Progenitor cell of endocrine pancreas (in vitro differentiated cells): ENCODE measurements at regions not wholly inside any gene's neighbourhood (a gene's known extent, or its start where the extent isn't known, plus 50 kb on each side); places are given as distances from the start of the nearest gene placed in this dataset.

Experiments used
- DNase-seq: peaks from one replicate; pipeline ENCODE4 v3.0.0; 2021; ENCODE audit warnings: low spot score; ENCODE audit not compliant: unreplicated experiment
- H3K27ac Mint-ChIP-seq: 2 replicates; pipeline ENCODE4 v1.8.0; 2021; ENCODE audit warnings: mild to moderate bottlenecking, moderate library complexity, mixed read lengths
- H3K27me3 Mint-ChIP-seq: 2 replicates; pipeline ENCODE4 v1.8.0; 2021; ENCODE audit warnings: mixed read lengths
- H3K36me3 Mint-ChIP-seq: 2 replicates; pipeline ENCODE4 v1.8.0; 2022; ENCODE audit warnings: mixed read lengths; ENCODE audit not compliant: insufficient read depth
- H3K4me1 Mint-ChIP-seq: 2 replicates; pipeline ENCODE4 v1.8.0; 2021; ENCODE audit warnings: low read depth, mixed read lengths
- H3K4me3 Mint-ChIP-seq: 2 replicates; pipeline ENCODE4 v1.8.0; 2021; ENCODE audit warnings: low read depth, mild to moderate bottlenecking, moderate library complexity, mixed read lengths
- H3K9me3 Mint-ChIP-seq: 2 replicates; pipeline ENCODE4 v1.8.0; 2021; ENCODE audit warnings: low read depth, mixed read lengths
- CTCF ChIP-seq: fragments of 200-600 bp; sonication (generic); IDR thresholded peaks from one replicate; pipeline ENCODE4 v1.5.0; 2021; ENCODE audit warnings: antibody characterized with exemption, mild to moderate bottlenecking; ENCODE audit not compliant: unreplicated experiment

DNA sequence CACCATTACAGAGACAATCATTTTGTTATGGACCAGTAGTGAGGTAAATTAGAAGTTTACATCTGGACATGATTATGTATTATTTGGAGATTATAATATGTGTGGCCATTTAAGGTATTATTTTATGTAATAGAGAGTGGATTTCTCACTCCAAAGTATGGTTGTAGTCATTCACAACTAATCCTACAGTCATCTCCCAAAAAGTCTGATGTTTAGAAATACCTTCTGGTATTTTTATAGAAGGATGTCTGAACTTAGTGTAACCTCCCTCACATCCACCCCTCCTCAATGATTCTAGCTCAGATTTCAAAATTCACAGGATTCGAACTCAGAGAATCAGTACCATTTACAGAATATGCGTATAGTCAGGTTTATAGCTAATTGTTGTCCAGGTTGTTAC, 346.6 kb upstream of the MEIS2 start:
- Mint-ChIP-seq H3K9me3 (peaks cover 3% of the 10 kb centered on the region), H3K4me3 (no peak overlapping the region)

DNA sequence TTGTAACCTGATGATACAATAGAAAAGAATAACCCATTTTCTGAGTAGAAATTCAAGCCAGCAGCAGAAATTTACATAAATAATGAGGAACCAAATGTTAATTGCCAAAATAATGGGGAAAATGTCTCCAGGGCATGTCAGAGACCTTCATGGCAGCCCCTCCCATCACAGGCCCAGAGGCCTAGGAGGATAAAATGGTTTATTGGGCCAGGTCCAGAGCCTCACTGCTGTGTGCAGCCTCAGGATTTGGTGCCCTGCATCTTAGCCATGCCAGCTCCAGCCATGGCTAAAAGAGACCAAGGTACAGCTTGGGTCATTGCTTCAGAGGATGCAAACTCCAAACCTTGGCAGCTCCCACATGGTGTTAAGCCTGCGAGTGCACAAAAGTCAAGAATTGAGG, 352.1 kb upstream of the MEIS2 start:
- no peak for DNase-seq
- H3K36me3 Mint-ChIP-seq = peaks cover 2% of the 10 kb centered on the region
- peaks cover 2% of the 10 kb centered on the region for H3K27me3 Mint-ChIP-seq
- no peak overlapping the region for H3K4me3 Mint-ChIP-seq
- H3K9me3 Mint-ChIP-seq = peaks cover 13% of the 10 kb centered on the region
- TF ChIP-seq CTCF = no peak
- H3K27ac Mint-ChIP-seq = no peak overlapping the region
- H3K4me1 Mint-ChIP-seq = peaks cover 15% of the 10 kb centered on the region

More for the DNA sequence above, 346.6 kb upstream of the MEIS2 start:
- no peak overlapping the region for H3K27ac Mint-ChIP-seq
- DNase-seq = no peak
- no peak for TF ChIP-seq CTCF
- H3K4me1 Mint-ChIP-seq = no peaks in the 10 kb centered on the region
- peaks cover 8% of the 10 kb centered on the region for H3K27me3 Mint-ChIP-seq
- no peaks in the 10 kb centered on the region for H3K36me3 Mint-ChIP-seq

DNA sequence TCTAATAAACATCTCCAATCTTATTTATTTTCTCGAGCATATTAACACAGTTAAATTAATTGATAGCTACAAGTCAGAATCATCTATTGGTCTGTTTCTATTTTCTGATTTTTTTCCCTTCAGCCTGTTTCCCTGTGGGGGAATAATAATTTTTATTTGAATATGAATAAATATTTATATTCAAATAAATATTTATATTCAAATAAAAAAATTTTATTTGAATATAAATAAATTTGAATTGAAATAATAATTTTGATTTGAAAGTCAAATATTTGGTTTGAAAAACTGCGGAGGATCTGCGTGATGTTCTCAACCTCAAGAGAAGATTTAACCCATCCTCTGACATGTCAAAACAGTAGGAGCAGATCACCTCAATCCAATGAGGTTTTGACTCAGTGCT, 380.1 kb upstream of the MEIS2 start:
- H3K4me1 Mint-ChIP-seq = peaks cover 1% of the 10 kb centered on the region
- no peak overlapping the region for H3K4me3 Mint-ChIP-seq
- peaks cover 10% of the 10 kb centered on the region for H3K9me3 Mint-ChIP-seq
- DNase-seq = no peak
- H3K27me3 Mint-ChIP-seq = peaks cover 5% of the 10 kb centered on the region
- no peak overlapping the region for H3K27ac Mint-ChIP-seq
- peaks cover 2% of the 10 kb centered on the region for H3K36me3 Mint-ChIP-seq
- TF ChIP-seq CTCF = no peak

GRCh38 chr15:37481126-37481525, 380.8 kb upstream of the MEIS2 start:
- Mint-ChIP-seq H3K27ac (no peak overlapping the region), H3K27me3 (peaks cover 5% of the 10 kb centered on the region), H3K9me3 (peaks cover 10% of the 10 kb centered on the region), H3K4me3 (no peak overlapping the region), H3K36me3 (peaks cover 2% of the 10 kb centered on the region), H3K4me1 (peaks cover 1% of the 10 kb centered on the region)
- no peak for DNase-seq
- TF ChIP-seq CTCF = no peak

- TF ChIP-seq CTCF = no peak
- no peak overlapping the region for H3K27ac Mint-ChIP-seq
- H3K4me1 Mint-ChIP-seq = peaks cover 1% of the 10 kb centered on the region
- no peak overlapping the region for H3K4me3 Mint-ChIP-seq
- peaks cover 2% of the 10 kb centered on the region for H3K36me3 Mint-ChIP-seq
- H3K9me3 Mint-ChIP-seq = peaks cover 10% of the 10 kb centered on the region
- peaks cover 5% of the 10 kb centered on the region for H3K27me3 Mint-ChIP-seq
- DNase-seq = no peak
Measured at GRCh38 chr15:37483779-37484178, 383.4 kb upstream of the MEIS2 start.
